HL-60 (cell line): ENCODE measurements at regions not wholly inside any gene's neighbourhood (a gene's known extent, or its start where the extent isn't known, plus 50 kb on each side); places are given as distances from the start of the nearest gene placed in this dataset.

ENCODE experiments used
- DNase-seq, 2 experiments: peaks; one replicate each; pipeline ENCODE4 v3.0.0-alpha.2; 2010 to 2020; ENCODE audit warnings: low read depth in 1 of 2, low spot score in 1 of 2
- H3K27ac ChIP-seq: fragments of 250-450 bp; sonication (Bioruptor Pico); replicated peaks from 2 replicates; pipeline ENCODE4 v1.5.1; 2020; ENCODE audit warnings: mild to moderate bottlenecking, moderate library complexity
- H3K27me3 ChIP-seq: fragments of 250-450 bp; sonication (Bioruptor Pico); 2 replicates; pipeline ENCODE4 v1.5.1; 2021; ENCODE audit warnings: mild to moderate bottlenecking, moderate library complexity; ENCODE audit not compliant: insufficient read depth, poor library complexity, severe bottlenecking
- H3K4me3 ChIP-seq: replicated peaks from 2 replicates; pipeline ENCODE4 v1.5.1; 2011; ENCODE audit warnings: mild to moderate bottlenecking, control low read depth, low read length; ENCODE audit not compliant: insufficient read depth
- CTCF ChIP-seq: IDR thresholded peaks from one replicate; pipeline ENCODE4 v1.5.1; 2011; ENCODE audit warnings: low read length, control low read depth, inconsistent platforms; ENCODE audit not compliant: insufficient read depth
- GABPA ChIP-seq: IDR thresholded peaks from 2 replicates; pipeline ENCODE4 v1.6.1; 2012; ENCODE audit warnings: low read depth
- POLR2AphosphoS5 ChIP-seq: IDR thresholded peaks from 2 replicates; pipeline ENCODE4 v1.6.1; 2012; ENCODE audit warnings: low read depth
- REST ChIP-seq: IDR thresholded peaks from 2 replicates; pipeline ENCODE4 v1.6.1; 2012; ENCODE audit warnings: low read depth; ENCODE audit not compliant: insufficient replicate concordance
- SPI1 ChIP-seq: IDR thresholded peaks from 2 replicates; pipeline ENCODE4 v1.6.1; 2012; ENCODE audit warnings: low read depth, mild to moderate bottlenecking, borderline replicate concordance

- TF ChIP-seq POLR2AphosphoS5: no peak
- no peak for TF ChIP-seq REST
- TF ChIP-seq SPI1: no peak
- no peak for TF ChIP-seq GABPA
- no peak for TF ChIP-seq CTCF
- no peak overlapping the region for H3K27ac ChIP-seq
- H3K4me3 ChIP-seq: no peak overlapping the region
- no peak for DNase-seq
- no peaks in the 10 kb centered on the region for H3K27me3 ChIP-seq
These were observed 388.1 kb upstream of the B3GAT1 start for GRCh38 chr11:134800130-134800529.

- Histone ChIP-seq H3K4me3 (no peak overlapping the region), H3K27me3 (no peaks in the 10 kb centered on the region), H3K27ac (no peak overlapping the region)
- DNase-seq: no peak
- TF ChIP-seq CTCF: no peak
These were observed 387.3 kb upstream of the B3GAT1 start for GRCh38 chr11:134799386-134799785.

GRCh38 chr11:134797411-134798089 lies 385.5 kb upstream of the B3GAT1 start:
- Histone ChIP-seq H3K27me3 (no peaks in the 10 kb centered on the region), H3K4me3 (no peak overlapping the region), H3K27ac (no peak overlapping the region)
- DNase-seq: no peak
- TF ChIP-seq GABPA: no peak

GRCh38 chr11:134795017-134795416 lies 383.0 kb upstream of the B3GAT1 start:
- no peak for TF ChIP-seq REST
- TF ChIP-seq CTCF: no peak
- no peak for TF ChIP-seq SPI1
- TF ChIP-seq GABPA: no peak
- no peak for TF ChIP-seq POLR2AphosphoS5
- H3K4me3 ChIP-seq: no peak overlapping the region
- DNase-seq: no peak
- H3K27ac ChIP-seq: no peak overlapping the region
- no peaks in the 10 kb centered on the region for H3K27me3 ChIP-seq
